ENCODE measurements at regions not wholly inside any gene's neighbourhood (a gene's known extent, or its start where the extent isn't known, plus 50 kb on each side); places are given as distances from the start of the nearest gene placed in this dataset.

DNA sequence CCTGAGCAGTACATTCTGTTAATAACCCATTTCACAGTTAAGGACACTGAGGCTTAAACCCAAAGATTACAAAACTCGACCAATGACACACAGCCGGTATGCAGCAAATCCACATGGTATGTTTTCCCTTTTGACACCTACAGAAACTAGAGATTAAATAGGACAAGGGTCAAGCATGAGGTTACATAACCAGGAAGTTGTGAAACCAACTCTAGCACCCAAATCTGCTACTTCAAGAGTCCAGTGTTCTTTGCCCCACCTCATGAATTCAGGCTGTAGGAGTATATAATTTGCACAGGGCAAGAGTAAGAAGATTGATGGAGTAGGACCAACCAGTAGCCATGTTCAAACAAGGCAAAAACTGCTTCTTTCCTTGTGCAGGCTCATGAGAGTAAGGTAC, 249.8 kb downstream of the BCL11A start (continued):
- no peak for TF ChIP-seq RAD21 (IDR thresholded peaks at IDR 0.05 in 1 of 2, conservative IDR thresholded peaks at IDR 0.05 in 1 of 2; ENCODE audit: low read depth in 2 of 2, low read length in 2 of 2)
